Skeletal muscle tissue (tissue), 3 donors: ENCODE measurements at regions not wholly inside any gene's neighbourhood (a gene's known extent, or its start where the extent isn't known, plus 50 kb on each side); places are given as distances from the start of the nearest gene placed in this dataset.
"Not testable (repeated sequence)": the region's sequence is repeated elsewhere in the genome, so short reads cannot be mapped to it uniquely, and the experiment has no call there.

Experiments
- H3K27ac ChIP-seq: one replicate; pipeline ENCODE4 v1.7.0; 2013; ENCODE audit warnings: mild to moderate bottlenecking, low read depth, low read length, inconsistent platforms
- H3K27me3 ChIP-seq, 3 donors: one replicate each; pipeline ENCODE4 v1.7.0; 2013; ENCODE audit warnings: low read length in 3 of 3; ENCODE audit not compliant: control insufficient read depth in 3 of 3, insufficient read depth in 3 of 3
- H3K36me3 ChIP-seq, 3 donors: one replicate each; pipeline ENCODE4 v1.7.0; 2013; ENCODE audit warnings: low read length in 3 of 3; ENCODE audit not compliant: control insufficient read depth in 3 of 3, insufficient read depth in 3 of 3
- H3K4me1 ChIP-seq, 3 donors: one replicate each; pipeline ENCODE4 v1.7.0; 2013; ENCODE audit warnings: low read length in 3 of 3, mild to moderate bottlenecking in 3 of 3; ENCODE audit not compliant: control insufficient read depth in 3 of 3, insufficient read depth in 3 of 3
- H3K4me3 ChIP-seq, 3 donors: one replicate each; pipeline ENCODE4 v1.7.0; 2013; ENCODE audit warnings: low read length in 3 of 3
- H3K9ac ChIP-seq, 3 donors: one replicate each; pipeline ENCODE4 v1.7.0; 2013; ENCODE audit warnings: low read length in 3 of 3, mild to moderate bottlenecking in 3 of 3, moderate library complexity in 2 of 3, low read depth in 1 of 3
- H3K9me3 ChIP-seq, 3 donors: one replicate each; pipeline ENCODE4 v1.7.0; 2013; ENCODE audit warnings: low read length in 3 of 3; ENCODE audit not compliant: control insufficient read depth in 3 of 3
- donor health status: Osteomylitis.

DNA sequence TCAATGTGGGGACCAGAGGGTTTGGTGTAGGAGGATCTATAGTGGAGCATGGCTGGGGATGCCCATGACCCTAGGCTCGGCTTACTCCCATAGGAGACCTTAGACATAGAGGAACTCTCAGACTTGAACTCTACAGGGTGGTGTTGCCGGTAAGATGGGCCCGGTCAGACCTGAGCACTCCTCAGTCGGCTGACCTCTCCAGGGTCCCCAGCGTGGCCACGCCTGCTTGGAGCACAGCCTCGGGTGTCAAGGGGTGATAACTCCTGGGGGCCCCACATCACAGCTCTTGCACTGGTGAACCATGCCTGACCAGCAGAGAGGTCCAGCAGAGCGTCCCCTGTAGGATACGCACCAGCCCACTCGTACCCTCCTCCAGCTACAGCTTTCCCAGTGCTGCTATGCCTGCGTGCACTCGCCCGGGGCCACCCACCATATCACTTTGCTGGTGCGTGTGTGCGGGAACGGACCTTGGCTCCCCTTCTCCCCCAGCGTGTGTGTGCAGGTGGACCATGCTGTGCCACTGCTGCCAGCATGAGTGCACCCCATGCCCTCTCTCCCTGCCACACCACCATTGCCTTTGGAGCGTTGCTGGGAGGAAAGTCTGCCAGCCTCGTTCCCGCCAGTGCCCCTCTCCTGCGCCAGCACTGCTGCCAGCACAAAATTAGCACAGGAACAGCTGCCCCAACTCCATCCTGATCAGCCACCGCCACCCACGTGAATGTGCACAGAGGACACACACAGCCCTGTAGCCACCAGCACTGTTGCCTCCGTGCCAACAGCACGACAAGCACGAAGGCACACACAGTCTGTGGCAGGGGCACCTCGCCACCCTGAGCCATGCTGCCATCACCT is 806.6 kb downstream of the GLUD2 start:
- Histone ChIP-seq H3K4me3 (no peak overlapping the region), H3K36me3 (no peaks in the 10 kb centered on the region), H3K9ac (no peak overlapping the region), H3K9me3 (no peaks in the 10 kb centered on the region), H3K27me3 (no peaks in the 10 kb centered on the region), H3K4me1 (no peaks in the 10 kb centered on the region), H3K27ac (no peak overlapping the region)

DNA sequence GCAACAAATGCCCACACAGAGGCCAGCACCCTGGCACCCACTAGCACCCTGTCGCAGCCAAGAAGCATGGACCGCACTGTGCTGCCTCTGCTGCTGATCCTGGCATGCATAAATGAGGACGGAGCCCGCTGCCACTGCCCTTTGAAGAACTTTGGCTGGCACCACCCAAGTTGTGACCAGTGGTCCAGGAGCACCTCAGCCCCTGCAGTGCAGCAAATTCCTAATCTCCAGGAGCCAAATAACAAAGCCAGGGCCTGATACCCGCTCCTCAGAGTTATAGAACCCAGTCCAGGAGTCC is 807.2 kb downstream of the GLUD2 start:
- Histone ChIP-seq H3K9me3 (no peaks in the 10 kb centered on the region), H3K9ac (no peak overlapping the region), H3K4me1 (no peaks in the 10 kb centered on the region), H3K4me3 (no peak overlapping the region), H3K27me3 (no peaks in the 10 kb centered on the region), H3K36me3 (no peaks in the 10 kb centered on the region), H3K27ac (no peak overlapping the region)

DNA sequence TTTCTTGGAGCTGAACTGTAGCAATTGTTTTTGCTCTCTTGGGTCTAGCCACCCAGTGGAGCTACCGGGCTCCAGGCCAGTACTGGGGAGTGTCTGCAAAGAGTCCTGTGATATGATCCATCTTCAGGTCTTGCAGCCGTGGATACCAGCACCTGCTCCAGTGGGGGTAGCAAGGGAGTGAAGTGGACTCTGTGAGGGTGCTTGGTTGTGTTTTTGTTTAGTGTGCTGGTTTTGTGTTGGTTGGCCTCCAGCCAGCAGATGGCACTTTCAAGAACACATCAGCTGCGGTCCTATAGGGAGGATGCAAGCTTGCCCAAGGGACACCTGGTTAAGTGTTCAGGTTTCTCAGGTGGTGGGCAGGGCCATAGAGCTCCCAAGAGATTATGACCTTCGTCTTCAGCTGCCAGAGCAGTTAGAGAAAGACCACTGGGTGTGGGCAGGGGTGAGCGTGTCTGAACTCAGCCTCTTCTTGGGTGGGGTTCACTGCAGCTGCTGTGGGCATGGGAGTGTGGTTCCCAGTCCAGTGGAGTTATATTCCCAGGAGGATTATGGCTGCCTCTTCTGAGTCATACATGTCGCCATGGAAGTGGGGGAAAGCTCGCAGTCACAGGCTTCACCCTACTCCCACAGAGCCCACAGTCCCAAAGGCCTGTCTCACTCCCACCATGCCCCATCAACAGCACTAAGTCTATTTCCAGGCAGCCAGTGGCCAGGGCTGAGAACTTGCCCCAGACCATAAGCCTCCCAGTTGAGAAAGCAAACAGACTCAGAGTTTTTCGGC is 811.6 kb downstream of the GLUD2 start:
- Histone ChIP-seq H3K36me3 (no peaks in the 10 kb centered on the region), H3K9ac (no peak overlapping the region), H3K27me3 (no peaks in the 10 kb centered on the region), H3K4me3 (no peak overlapping the region), H3K9me3 (no peaks in the 10 kb centered on the region), H3K27ac (no peak overlapping the region), H3K4me1 (no peaks in the 10 kb centered on the region)

DNA sequence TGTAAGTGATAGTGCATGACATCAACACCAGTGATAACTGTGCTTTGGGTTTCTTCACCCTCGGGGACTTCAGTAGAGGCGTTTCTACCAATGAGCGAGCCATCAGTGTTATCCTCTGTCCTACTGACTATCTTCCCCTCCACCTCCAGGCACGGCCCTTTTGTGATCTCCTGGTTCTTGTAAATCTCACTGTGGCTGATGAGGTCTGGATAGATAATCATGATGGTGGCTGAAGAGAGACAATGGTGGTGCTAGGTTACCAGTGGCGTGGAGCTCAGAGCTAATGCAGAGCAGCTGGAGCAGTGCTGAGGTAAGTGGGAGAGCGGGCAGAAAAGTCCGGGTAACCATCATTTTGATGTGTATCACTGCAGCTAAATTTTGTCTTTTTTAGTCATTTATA is 816.6 kb downstream of the GLUD2 start:
- no peak overlapping the region for H3K9ac ChIP-seq
- H3K4me3 ChIP-seq = no peak overlapping the region
- no peaks in the 10 kb centered on the region for H3K36me3 ChIP-seq
- H3K27me3 ChIP-seq = no peaks in the 10 kb centered on the region
- H3K9me3 ChIP-seq = no peaks in the 10 kb centered on the region
- H3K4me1 ChIP-seq = no peaks in the 10 kb centered on the region
- no peak overlapping the region for H3K27ac ChIP-seq

DNA sequence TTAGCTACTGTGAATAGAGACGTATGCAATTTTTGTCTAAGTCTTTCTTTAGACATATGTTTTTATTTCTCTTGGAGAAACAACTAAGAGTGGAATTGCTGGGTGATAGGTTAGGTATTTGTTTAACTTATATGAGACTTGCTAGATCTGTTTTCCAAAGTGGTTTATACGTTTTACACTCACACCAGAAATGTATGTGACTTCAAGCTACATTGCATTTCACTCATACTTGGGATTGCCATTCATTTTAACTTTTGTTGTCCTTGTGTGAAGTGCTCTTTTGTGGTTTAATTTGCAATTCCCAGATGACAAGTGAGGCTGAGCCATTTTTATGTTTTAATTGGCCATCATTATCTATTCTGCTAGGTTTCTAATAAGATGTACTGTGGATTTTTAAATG is 817.2 kb downstream of the GLUD2 start:
- no peaks in the 10 kb centered on the region for H3K36me3 ChIP-seq
- H3K27me3 ChIP-seq = no peaks in the 10 kb centered on the region
- no peaks in the 10 kb centered on the region for H3K9me3 ChIP-seq
- H3K4me3 ChIP-seq = no peak overlapping the region
- no peak overlapping the region for H3K27ac ChIP-seq
- H3K4me1 ChIP-seq = no peaks in the 10 kb centered on the region
- no peak overlapping the region for H3K9ac ChIP-seq

DNA sequence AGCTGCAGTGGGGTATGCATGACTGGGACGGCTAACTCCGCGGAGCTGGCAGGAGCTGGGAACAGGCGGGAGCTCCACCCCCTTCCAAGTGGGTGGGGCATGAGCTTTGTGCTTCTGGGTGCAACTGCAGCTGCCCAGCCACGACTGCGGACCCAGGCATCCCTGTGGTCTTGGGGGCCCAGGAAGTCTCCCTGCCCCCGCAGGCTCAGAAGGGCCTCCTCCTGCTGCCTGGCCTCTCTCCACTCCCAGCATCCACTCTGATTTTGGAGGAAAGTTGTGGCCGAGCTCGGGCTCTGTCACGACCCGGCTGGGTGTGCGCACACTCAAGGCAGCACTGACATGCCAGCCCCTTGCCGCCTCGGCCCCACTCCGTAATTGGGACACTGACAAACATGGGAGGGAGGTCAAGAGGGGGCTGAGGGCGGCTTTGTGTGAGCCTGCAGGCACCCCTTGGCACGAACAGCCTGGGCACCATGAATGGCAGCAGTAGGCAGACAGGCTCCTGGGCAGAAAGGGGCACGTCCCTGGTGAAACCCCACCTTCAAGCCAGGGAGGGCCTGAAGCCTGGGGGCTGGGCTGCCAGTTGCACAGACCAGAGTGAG is 822.6 kb downstream of the GLUD2 start:
- H3K9me3 ChIP-seq = no peaks in the 10 kb centered on the region

DNA sequence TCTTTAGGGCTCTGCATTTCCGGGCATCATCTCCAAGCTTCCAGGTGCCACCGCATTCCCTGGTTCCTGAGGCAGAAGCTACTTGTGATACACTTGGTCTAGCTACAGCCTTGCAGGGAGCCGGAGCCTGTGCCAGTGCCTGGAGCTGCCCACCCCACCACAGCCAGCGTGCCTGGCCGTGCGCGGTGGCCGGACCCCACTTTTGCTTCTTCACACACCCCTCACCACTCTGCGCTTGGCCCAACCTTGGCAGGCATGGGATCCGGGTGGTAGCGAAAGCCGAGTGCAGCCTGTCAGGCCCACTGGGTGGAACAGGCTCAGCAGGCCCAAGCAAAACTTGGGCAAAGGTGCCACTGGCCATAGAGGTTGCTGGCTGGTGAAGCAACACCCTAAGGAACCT is 823.7 kb downstream of the GLUD2 start:
- no peaks in the 10 kb centered on the region for H3K9me3 ChIP-seq
- no peaks in the 10 kb centered on the region for H3K27me3 ChIP-seq
- H3K4me3 ChIP-seq = no peak overlapping the region
- H3K9ac ChIP-seq = no peak overlapping the region
- no peak overlapping the region for H3K27ac ChIP-seq
- no peaks in the 10 kb centered on the region for H3K4me1 ChIP-seq
- no peaks in the 10 kb centered on the region for H3K36me3 ChIP-seq

More for the DNA sequence above, 822.6 kb downstream of the GLUD2 start:
- Histone ChIP-seq H3K9ac (no peak overlapping the region), H3K27ac (no peak overlapping the region), H3K4me3 (no peak overlapping the region), H3K4me1 (no peaks in the 10 kb centered on the region), H3K27me3 (no peaks in the 10 kb centered on the region), H3K36me3 (no peaks in the 10 kb centered on the region)

DNA sequence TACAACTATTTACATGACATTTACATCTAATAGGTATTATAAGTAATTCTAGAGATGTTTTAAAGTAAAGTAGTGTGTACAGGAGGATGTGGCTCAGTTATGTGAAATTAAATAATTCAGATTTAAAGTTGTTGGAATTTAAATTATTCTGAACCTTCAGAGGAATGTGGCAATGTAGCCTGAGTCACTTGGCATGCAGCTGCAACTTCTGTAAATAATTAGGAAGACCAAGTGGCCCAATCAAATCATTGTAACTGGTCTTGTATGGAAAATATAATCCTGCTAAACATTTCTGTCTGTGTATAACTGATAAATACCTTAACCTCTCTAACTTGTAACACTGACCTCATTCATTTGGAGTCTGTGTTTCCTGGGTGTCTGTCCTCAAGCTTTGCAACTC is 828.9 kb downstream of the GLUD2 start:
- Histone ChIP-seq H3K27me3 (no peaks in the 10 kb centered on the region), H3K9me3 (no peaks in the 10 kb centered on the region), H3K36me3 (no peaks in the 10 kb centered on the region), H3K9ac (no peak overlapping the region), H3K27ac (no peak overlapping the region), H3K4me1 (no peaks in the 10 kb centered on the region), H3K4me3 (no peak overlapping the region)

DNA sequence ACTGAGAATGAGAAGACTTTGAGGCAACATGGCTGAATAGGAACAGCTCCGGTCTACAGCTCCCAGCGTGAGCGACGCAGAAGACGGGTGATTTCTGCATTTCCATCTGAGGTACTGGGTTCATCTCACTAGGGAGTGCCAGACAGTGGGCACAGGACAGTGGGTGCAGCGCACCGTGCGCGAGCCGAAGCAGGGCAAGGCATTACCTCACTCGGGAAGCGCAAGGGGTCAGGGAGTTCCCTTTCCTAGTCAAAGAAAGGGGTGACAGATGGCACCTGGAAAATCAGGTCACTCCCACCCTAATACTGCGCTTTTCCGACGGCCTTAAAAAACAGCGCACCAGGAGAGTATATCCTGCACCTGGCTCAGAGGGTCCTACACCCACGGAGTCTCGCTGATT is 829.9 kb downstream of the GLUD2 start:
- not testable (repeated sequence) for H3K27ac ChIP-seq, H3K27me3 ChIP-seq, H3K4me3 ChIP-seq, H3K4me1 ChIP-seq, H3K36me3 ChIP-seq, H3K9ac ChIP-seq, H3K9me3 ChIP-seq

DNA sequence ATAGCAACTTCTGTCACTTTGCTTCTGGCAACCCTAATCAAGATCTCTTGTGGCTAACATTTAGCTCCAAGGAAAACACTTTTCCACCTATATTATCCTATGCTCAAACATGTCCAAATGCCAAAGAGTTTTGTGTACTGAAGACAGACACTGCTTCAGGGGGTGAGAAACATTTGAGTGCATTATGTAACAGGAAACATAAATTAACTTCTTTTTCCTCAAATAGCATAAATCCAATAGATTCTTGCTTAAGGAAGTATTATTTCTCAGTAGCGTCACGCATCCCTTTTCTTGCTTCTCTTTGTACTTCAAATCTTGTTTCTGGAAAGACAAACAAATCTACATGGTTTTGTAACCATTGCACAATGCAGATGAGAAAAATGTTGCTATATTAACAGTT is 839.1 kb downstream of the GLUD2 start:
- H3K9me3 ChIP-seq = no peaks in the 10 kb centered on the region
- H3K4me1 ChIP-seq = no peaks in the 10 kb centered on the region
- H3K36me3 ChIP-seq = no peaks in the 10 kb centered on the region
- H3K4me3 ChIP-seq = no peak overlapping the region
- no peak overlapping the region for H3K9ac ChIP-seq
- no peaks in the 10 kb centered on the region for H3K27me3 ChIP-seq
- no peak overlapping the region for H3K27ac ChIP-seq
